GM23338 (cell line): ENCODE measurements at regions not wholly inside any gene's neighbourhood (a gene's known extent, or its start where the extent isn't known, plus 50 kb on each side); places are given as distances from the start of the nearest gene placed in this dataset.

Experiments used
- ATAC-seq: fragments of 200-7000 bp; cut with Tn5 transposase; 3 replicates; pipeline ENCODE4 v1.9.1; 2020
- DNase-seq: peaks from one replicate; pipeline ENCODE4 v3.0.0-alpha.2; 2015; ENCODE audit warnings: low spot score
- H2AFZ ChIP-seq: fragments of 200-600 bp; sonication (generic); 2 replicates; pipeline ENCODE4 v1.8.0; 2016; ENCODE audit warnings: antibody characterized with exemption, mild to moderate bottlenecking, moderate library complexity
- H3F3A ChIP-seq: fragments of 200-600 bp; sonication (generic); replicated peaks from 2 replicates; pipeline ENCODE4 v1.8.0; 2017; ENCODE audit warnings: antibody characterized with exemption, mixed run types, low read depth
- H3K27ac ChIP-seq: fragments of 200-600 bp; sonication (generic); 2 replicates; pipeline ENCODE4 v1.6.1; 2016; ENCODE audit warnings: low read depth
- H3K27me3 ChIP-seq: fragments of 200-600 bp; sonication (generic); 2 replicates; pipeline ENCODE4 v1.8.0; 2016; ENCODE audit warnings: mild to moderate bottlenecking, mixed run types, moderate library complexity; ENCODE audit not compliant: insufficient read depth
- H3K36me3 ChIP-seq: fragments of 200-600 bp; sonication (generic); 2 replicates; pipeline ENCODE4 v1.8.0; 2016; ENCODE audit warnings: mild to moderate bottlenecking; ENCODE audit not compliant: insufficient read depth
- H3K4me1 ChIP-seq: fragments of 200-600 bp; sonication (generic); 2 replicates; pipeline ENCODE4 v1.8.0; 2016; ENCODE audit warnings: mild to moderate bottlenecking, moderate library complexity; ENCODE audit not compliant: insufficient read depth
- H3K4me2 ChIP-seq: fragments of 200-600 bp; sonication (generic); 2 replicates; pipeline ENCODE4 v1.7.1; 2017; ENCODE audit warnings: mixed run types
- H3K4me3 ChIP-seq: fragments of 200-600 bp; sonication (generic); 2 replicates; pipeline ENCODE4 v1.6.1; 2016; ENCODE audit warnings: mixed run types
- H3K79me2 ChIP-seq: fragments of 200-600 bp; sonication (generic); replicated peaks from 2 replicates; pipeline ENCODE4 v1.8.0; 2017; ENCODE audit warnings: mild to moderate bottlenecking; ENCODE audit not compliant: insufficient read depth
- H3K9me2 ChIP-seq: fragments of 200-600 bp; sonication (generic); 2 replicates; pipeline ENCODE4 v1.8.0; 2017; ENCODE audit not compliant: insufficient read depth
- H4K20me1 ChIP-seq: fragments of 200-600 bp; sonication (generic); replicated peaks from 2 replicates; pipeline ENCODE4 v1.8.0; 2017; ENCODE audit warnings: mild to moderate bottlenecking; ENCODE audit not compliant: insufficient read depth
- H3K27ac Mint-ChIP-seq: 2 replicates; pipeline ENCODE4 v1.8.0; 2020; ENCODE audit warnings: inconsistent platforms, mild to moderate bottlenecking, moderate library complexity, mixed read lengths
- H3K27me3 Mint-ChIP-seq: 3 replicates; pipeline ENCODE4 v1.8.0; 2022; ENCODE audit warnings: low read depth, mild to moderate bottlenecking, moderate library complexity, mixed read lengths, inconsistent platforms; ENCODE audit not compliant: insufficient read depth, poor library complexity
- H3K36me3 Mint-ChIP-seq: 3 replicates; pipeline ENCODE4 v1.8.0; 2021; ENCODE audit warnings: low read depth, mild to moderate bottlenecking, inconsistent platforms, moderate library complexity, mixed read lengths
- H3K4me1 Mint-ChIP-seq: 3 replicates; pipeline ENCODE4 v1.8.0; 2020; ENCODE audit warnings: mild to moderate bottlenecking, inconsistent platforms, mixed read lengths
- H3K4me3 Mint-ChIP-seq: 3 replicates; pipeline ENCODE4 v1.8.0; 2021; ENCODE audit warnings: moderate library complexity, mild to moderate bottlenecking, inconsistent platforms, mixed read lengths
- H3K9me3 Mint-ChIP-seq: 3 replicates; pipeline ENCODE4 v1.8.0; 2020; ENCODE audit warnings: moderate library complexity, mild to moderate bottlenecking, inconsistent platforms, mixed read lengths
- ETS1 ChIP-seq: IDR thresholded peaks from 2 replicates; pipeline ENCODE4 v1.6.1; 2016; ENCODE audit warnings: antibody characterized with exemption
- EZH2 ChIP-seq: fragments of 200-600 bp; sonication (generic); IDR thresholded peaks from one replicate; pipeline ENCODE4 v1.8.0; 2017; ENCODE audit warnings: antibody characterized with exemption, mild to moderate bottlenecking, low read depth; ENCODE audit not compliant: unreplicated experiment
- EZH2phosphoT487 ChIP-seq: fragments of 200-600 bp; sonication (generic); IDR thresholded peaks from one replicate; pipeline ENCODE4 v1.8.1; 2018; ENCODE audit warnings: antibody characterized with exemption; ENCODE audit not compliant: unreplicated experiment
- JUNB ChIP-seq: IDR thresholded peaks from one replicate; pipeline ENCODE4 v1.6.1; 2016; ENCODE audit warnings: antibody characterized with exemption; ENCODE audit not compliant: unreplicated experiment
- STAT1 ChIP-seq: IDR thresholded peaks from one replicate; pipeline ENCODE4 v1.6.1; 2016; ENCODE audit warnings: antibody characterized with exemption; ENCODE audit not compliant: unreplicated experiment
- ZNF462 ChIP-seq: fragments of 250-450 bp; sonication (Bioruptor Pico); IDR thresholded peaks from 2 replicates; pipeline ENCODE4 v1.5.0; 2020; ENCODE audit warnings: mild to moderate bottlenecking, moderate library complexity
- TF ChIP-seq, protein P1 (sequence below): IDR thresholded peaks from one replicate; pipeline ENCODE4 v1.6.1; 2018; ENCODE audit warnings: antibody characterized with exemption; ENCODE audit not compliant: unreplicated experiment
- TF ChIP-seq, protein P2 (sequence below), 2 experiments: fragments of 200-600 bp in 1 of 2; sonication (generic) in 1 of 2; conservative IDR thresholded peaks; 2 replicates each; pipeline versions ENCODE4 v1.5.1 to v1.6.1; 2016 to 2017; ENCODE audit warnings: antibody characterized with exemption in 2 of 2, low read depth in 2 of 2, mild to moderate bottlenecking in 2 of 2, moderate library complexity in 1 of 2

GRCh38 chr4:189374176-189374575 lies 566.5 kb upstream of the FRG1 start:
- ATAC-seq = no peak
- Mint-ChIP-seq H3K27me3 (peaks cover 2% of the 10 kb centered on the region), H3K27ac (no peak overlapping the region), H3K9me3 (peaks cover 60% of the 10 kb centered on the region), H3K4me1 (peaks cover 8% of the 10 kb centered on the region), H3K4me3 (no peak overlapping the region), H3K36me3 (peaks cover 5% of the 10 kb centered on the region; the same call in 2 of the 3 replicates)
- H3K79me2 ChIP-seq = no peaks in the 10 kb centered on the region
- H3F3A ChIP-seq = no peaks in the 10 kb centered on the region
- no peaks in the 10 kb centered on the region for H4K20me1 ChIP-seq
- no peak overlapping the region; the same call in 1 of the 2 replicates for H2AFZ ChIP-seq
- no peaks in the 10 kb centered on the region for H3K4me1 ChIP-seq
- no peak overlapping the region for H3K4me2 ChIP-seq
- no peak overlapping the region for H3K27ac ChIP-seq
- H3K9me2 ChIP-seq = no peaks in the 10 kb centered on the region
- no peak overlapping the region for H3K4me3 ChIP-seq
- TF ChIP-seq ETS1 (no peak), ZNF462 (no peak), STAT1 (no peak), EZH2 (no peak), JUNB (no peak), EZH2phosphoT487 (no peak)
- TF ChIP-seq, protein P1, sequence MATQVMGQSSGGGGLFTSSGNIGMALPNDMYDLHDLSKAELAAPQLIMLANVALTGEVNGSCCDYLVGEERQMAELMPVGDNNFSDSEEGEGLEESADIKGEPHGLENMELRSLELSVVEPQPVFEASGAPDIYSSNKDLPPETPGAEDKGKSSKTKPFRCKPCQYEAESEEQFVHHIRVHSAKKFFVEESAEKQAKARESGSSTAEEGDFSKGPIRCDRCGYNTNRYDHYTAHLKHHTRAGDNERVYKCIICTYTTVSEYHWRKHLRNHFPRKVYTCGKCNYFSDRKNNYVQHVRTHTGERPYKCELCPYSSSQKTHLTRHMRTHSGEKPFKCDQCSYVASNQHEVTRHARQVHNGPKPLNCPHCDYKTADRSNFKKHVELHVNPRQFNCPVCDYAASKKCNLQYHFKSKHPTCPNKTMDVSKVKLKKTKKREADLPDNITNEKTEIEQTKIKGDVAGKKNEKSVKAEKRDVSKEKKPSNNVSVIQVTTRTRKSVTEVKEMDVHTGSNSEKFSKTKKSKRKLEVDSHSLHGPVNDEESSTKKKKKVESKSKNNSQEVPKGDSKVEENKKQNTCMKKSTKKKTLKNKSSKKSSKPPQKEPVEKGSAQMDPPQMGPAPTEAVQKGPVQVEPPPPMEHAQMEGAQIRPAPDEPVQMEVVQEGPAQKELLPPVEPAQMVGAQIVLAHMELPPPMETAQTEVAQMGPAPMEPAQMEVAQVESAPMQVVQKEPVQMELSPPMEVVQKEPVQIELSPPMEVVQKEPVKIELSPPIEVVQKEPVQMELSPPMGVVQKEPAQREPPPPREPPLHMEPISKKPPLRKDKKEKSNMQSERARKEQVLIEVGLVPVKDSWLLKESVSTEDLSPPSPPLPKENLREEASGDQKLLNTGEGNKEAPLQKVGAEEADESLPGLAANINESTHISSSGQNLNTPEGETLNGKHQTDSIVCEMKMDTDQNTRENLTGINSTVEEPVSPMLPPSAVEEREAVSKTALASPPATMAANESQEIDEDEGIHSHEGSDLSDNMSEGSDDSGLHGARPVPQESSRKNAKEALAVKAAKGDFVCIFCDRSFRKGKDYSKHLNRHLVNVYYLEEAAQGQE = no peak
- TF ChIP-seq, protein P2, sequence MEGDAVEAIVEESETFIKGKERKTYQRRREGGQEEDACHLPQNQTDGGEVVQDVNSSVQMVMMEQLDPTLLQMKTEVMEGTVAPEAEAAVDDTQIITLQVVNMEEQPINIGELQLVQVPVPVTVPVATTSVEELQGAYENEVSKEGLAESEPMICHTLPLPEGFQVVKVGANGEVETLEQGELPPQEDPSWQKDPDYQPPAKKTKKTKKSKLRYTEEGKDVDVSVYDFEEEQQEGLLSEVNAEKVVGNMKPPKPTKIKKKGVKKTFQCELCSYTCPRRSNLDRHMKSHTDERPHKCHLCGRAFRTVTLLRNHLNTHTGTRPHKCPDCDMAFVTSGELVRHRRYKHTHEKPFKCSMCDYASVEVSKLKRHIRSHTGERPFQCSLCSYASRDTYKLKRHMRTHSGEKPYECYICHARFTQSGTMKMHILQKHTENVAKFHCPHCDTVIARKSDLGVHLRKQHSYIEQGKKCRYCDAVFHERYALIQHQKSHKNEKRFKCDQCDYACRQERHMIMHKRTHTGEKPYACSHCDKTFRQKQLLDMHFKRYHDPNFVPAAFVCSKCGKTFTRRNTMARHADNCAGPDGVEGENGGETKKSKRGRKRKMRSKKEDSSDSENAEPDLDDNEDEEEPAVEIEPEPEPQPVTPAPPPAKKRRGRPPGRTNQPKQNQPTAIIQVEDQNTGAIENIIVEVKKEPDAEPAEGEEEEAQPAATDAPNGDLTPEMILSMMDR (conservative IDR thresholded peaks at IDR 0.05; ENCODE audit: low read depth in 2 of 2) = no peak
- H3K36me3 ChIP-seq = no peaks in the 10 kb centered on the region
- no peaks in the 10 kb centered on the region for H3K27me3 ChIP-seq
- DNase-seq = no peak
